ENCODE measurements at regions not wholly inside any gene's neighbourhood (a gene's known extent, or its start where the extent isn't known, plus 50 kb on each side); places are given as distances from the start of the nearest gene placed in this dataset.

DNA sequence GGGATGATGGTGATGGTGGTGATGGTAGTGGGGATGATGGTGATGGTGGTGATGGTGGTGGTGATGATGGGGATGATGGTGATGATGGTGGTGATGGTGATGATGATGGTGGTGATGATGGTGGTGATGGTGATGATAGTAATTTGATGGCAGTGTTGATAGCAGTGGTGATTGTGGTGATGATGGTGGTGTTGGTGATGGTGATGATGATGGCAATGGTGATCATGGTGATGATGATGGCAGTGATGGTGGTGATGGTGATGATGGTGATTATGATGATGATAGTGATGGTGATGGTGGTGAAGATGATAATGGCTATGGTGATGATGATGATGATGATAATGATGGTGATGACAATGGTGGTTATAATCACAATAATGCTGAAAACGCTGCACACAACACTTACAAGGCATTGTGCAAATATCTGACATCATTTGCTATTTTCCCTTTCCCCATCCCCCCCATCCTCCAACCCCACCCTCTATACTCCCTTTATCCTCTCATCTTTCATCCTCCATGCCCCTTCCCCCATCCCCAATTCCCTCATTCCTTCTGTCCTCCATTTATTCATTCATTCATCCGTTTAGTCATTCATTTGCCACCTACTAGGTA is 230.1 kb downstream of the BRD1 start:
- Mint-ChIP-seq H3K4me1 (no peaks in the 10 kb centered on the region), H3K27ac (no peak overlapping the region), H3K36me3 (ENCODE audit: low read depth) (no peaks in the 10 kb centered on the region), H3K9me3 (no peaks in the 10 kb centered on the region), H3K4me3 (no peak overlapping the region), H3K27me3 (ENCODE audit: low read depth) (no peaks in the 10 kb centered on the region)
- TF ChIP-seq, protein P1, sequence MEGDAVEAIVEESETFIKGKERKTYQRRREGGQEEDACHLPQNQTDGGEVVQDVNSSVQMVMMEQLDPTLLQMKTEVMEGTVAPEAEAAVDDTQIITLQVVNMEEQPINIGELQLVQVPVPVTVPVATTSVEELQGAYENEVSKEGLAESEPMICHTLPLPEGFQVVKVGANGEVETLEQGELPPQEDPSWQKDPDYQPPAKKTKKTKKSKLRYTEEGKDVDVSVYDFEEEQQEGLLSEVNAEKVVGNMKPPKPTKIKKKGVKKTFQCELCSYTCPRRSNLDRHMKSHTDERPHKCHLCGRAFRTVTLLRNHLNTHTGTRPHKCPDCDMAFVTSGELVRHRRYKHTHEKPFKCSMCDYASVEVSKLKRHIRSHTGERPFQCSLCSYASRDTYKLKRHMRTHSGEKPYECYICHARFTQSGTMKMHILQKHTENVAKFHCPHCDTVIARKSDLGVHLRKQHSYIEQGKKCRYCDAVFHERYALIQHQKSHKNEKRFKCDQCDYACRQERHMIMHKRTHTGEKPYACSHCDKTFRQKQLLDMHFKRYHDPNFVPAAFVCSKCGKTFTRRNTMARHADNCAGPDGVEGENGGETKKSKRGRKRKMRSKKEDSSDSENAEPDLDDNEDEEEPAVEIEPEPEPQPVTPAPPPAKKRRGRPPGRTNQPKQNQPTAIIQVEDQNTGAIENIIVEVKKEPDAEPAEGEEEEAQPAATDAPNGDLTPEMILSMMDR (IDR thresholded peaks at IDR 0.05; ENCODE audit: unreplicated experiment in 3 of 3): no peak

DNA sequence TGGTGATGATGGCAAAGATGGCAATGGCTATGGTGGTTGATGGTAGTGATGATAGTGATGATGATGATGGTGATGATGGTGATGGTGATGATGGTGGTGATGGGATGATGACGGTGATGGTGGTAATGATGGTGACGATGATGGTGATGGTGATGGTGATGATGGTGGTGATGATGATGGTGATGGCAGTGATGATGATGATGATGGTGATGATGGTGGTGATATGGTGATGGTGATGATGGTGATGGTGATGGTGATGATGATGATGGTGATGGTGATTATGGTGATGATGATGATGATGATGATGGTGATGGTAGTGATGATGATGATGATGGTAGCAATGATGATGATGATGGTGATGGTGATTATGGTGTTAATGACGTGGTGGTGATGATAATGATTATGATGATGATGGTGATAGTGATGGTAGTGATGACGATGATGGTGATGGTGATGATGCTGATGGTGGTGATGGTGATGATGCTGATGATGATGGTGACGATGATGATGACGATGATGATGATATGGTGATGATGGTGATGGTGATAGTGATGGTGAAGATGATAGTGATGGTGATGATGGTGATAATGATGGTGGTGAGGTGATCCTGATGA is 232.1 kb downstream of the BRD1 start:
- Mint-ChIP-seq H3K36me3 (ENCODE audit: low read depth) (no peaks in the 10 kb centered on the region), H3K9me3 (no peaks in the 10 kb centered on the region), H3K27me3 (ENCODE audit: low read depth) (peaks cover 8% of the 10 kb centered on the region), H3K27ac (no peak overlapping the region), H3K4me3 (no peak overlapping the region), H3K4me1 (no peaks in the 10 kb centered on the region)
- TF ChIP-seq, protein P1 (IDR thresholded peaks at IDR 0.05; ENCODE audit: unreplicated experiment in 3 of 3): no peak

DNA sequence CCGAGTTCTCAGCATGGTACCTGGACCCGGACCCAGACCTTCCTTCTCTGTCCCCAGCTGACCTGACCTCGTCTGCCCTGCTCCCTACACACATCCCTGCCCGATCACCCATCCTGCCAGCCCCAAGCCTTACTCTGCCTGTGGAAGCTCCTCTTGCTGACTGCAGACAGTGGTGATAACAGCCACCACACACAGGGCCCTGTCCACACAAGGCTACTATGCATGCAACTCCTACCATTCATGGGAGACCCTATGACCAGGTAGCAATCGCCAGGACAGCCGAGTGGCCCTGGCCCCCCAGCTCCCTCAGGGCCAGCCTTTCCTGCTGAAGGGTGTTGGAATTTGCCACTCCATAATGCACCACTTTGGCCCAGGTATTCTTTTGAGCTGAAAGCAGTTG is 233.6 kb downstream of the BRD1 start:
- Mint-ChIP-seq H3K4me3 (no peak overlapping the region), H3K27ac (no peak overlapping the region), H3K4me1 (no peaks in the 10 kb centered on the region), H3K9me3 (no peaks in the 10 kb centered on the region), H3K27me3 (ENCODE audit: low read depth) (peaks cover 8% of the 10 kb centered on the region), H3K36me3 (ENCODE audit: low read depth) (no peaks in the 10 kb centered on the region)
- TF ChIP-seq, protein P1 (IDR thresholded peaks at IDR 0.05; ENCODE audit: unreplicated experiment in 3 of 3): no peak

DNA sequence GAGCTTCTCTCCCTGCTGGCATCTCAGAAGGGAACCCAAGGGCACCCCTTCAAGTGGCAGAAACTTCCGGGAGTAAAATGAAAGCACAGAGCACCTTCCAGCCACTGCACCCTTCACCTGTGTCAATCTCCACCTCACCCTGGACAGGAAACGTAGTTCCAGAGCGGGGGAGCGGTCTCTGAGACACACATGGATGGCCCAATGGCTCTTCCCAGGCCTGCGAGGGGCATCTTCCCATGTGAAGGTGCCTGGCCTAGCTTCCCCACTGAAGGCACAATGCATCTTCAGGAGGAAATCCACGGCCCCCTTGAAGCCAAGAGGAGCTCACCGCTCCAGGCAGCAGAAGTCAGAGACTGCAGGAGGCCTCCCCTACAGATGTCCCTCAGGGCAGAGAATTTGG is 234.2 kb downstream of the BRD1 start:
- Mint-ChIP-seq H3K27ac (no peak overlapping the region), H3K27me3 (ENCODE audit: low read depth) (peaks cover 12% of the 10 kb centered on the region), H3K4me3 (no peak overlapping the region), H3K9me3 (no peaks in the 10 kb centered on the region), H3K4me1 (no peaks in the 10 kb centered on the region), H3K36me3 (ENCODE audit: low read depth) (no peaks in the 10 kb centered on the region)
- TF ChIP-seq, protein P1 (IDR thresholded peaks at IDR 0.05; ENCODE audit: unreplicated experiment in 3 of 3): no peak

DNA sequence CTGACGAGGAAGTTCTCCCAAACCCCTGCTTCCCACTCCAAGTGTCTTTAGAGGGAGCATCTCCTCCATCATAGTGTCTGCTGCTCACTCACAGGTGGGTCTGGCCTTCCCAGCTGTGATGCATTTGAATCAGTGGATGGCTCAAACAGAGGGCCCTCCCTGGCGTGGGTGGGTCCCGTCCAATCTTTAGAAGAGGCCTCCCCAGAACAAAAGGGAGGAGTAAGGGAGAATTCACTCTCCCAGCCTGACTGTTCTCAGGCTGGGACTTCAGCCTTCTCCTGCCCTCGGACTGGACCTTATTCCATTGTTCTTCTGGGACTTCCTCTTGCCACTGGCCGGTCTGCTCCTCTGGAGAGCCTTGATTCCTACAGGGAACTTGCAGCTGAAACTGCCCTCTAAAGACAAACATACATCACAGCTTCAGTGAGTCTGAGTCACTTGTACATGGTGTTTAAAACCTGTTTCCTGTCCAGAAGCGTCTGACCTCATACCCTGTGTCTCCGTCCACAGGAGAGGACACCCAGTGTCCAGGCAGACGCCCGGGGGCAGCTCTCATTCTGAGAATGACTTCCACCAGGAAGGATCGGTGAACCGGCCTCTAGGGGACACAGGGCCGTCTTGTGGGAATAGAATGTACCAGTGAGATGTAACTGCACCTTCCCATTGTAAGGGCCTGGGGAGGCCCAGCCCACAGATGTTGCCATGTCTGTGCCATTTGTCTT is 234.7 kb downstream of the BRD1 start:
- Mint-ChIP-seq H3K27ac (no peak overlapping the region), H3K4me1 (no peaks in the 10 kb centered on the region), H3K4me3 (no peak overlapping the region), H3K27me3 (ENCODE audit: low read depth) (peaks cover 12% of the 10 kb centered on the region), H3K36me3 (ENCODE audit: low read depth) (no peaks in the 10 kb centered on the region), H3K9me3 (no peaks in the 10 kb centered on the region)
- TF ChIP-seq, protein P1 (IDR thresholded peaks at IDR 0.05; ENCODE audit: unreplicated experiment in 3 of 3): no peak

All from nephron (organoid).